ENCODE measurements at regions not wholly inside any gene's neighbourhood (a gene's known extent, or its start where the extent isn't known, plus 50 kb on each side); places are given as distances from the start of the nearest gene placed in this dataset.

DNA sequence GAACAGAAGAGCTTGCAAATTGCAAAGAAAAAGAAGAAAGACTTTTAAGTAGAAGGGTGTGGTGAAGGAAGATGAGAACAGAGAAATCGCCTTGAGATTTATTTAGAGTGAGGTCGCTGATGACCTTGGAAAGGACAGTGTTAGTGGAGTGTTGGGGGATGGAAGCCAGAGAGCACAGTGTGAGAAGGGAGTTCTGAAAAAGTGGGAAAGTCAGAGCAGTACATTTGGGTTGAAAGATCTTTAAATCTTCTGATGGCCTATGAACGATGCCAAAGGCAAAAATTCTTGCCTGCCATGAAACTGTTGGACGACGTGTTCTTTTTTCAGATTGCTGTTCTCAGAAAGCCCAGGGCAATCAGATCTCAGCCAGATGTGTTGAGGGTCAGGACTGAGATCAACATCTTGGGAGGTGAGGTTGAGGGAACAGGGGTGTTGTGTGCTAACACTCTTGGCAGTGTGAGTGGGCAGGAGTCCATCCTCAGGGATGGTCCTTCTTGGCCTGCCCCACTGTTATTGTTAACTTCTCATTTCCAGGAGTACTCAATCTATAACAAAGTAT, 330.1 kb downstream of the MAP2K6 start:
- DNase-seq (ENCODE audit: low spot score) = no peak
- in situ Hi-C loops (cut with HindIII; ENCODE audit: low sequenced_read_pairs) = loop anchor here (25.0 kb wide), 1 partner anchor 418 kb away; the partner anchor contains the start of gene KCNJ2

GRCh38 chr17:69749911-69750310, 325.1 kb upstream of the KCNJ16 start:
- in situ Hi-C loops (cut with HindIII; ENCODE audit: low sequenced_read_pairs) = loop anchor here (25.0 kb wide), 1 partner anchor 412 kb away; the partner anchor contains the start of gene KCNJ2
- DNase-seq (ENCODE audit: low spot score) = no peak

DNA sequence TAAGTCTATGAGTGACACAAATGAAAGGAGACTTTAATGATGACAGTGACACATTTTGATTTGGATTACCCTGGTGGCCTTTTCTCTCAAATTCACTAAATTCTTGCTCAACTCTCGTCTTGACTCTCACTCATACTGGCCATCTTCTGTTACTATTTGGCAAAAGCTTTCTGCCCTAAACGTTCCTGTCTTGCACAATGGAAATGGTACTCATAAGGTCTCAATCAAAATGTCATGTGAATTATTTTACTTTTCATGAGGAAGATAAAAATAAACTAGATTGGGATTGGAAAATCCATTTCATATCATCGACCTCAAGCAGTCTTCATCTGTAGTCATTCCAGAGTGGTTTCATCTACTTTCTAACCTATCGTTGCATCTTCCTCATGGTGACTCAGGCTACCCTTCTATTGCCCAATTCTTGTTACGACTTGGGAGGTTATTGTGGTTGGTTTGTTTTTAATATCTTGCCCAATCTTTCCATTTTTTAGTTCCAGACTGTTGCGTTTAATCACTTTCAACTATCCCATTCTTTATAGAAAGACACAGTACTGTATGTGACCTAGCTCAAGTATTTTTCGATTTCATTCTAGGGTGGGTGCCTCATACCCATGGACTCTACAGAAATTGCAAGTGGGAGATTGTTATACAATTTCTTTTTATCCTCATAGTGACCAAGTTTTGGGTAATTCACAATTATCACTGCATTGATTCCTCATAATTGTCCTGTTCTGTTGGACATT, 317.2 kb upstream of the KCNJ16 start:
- in situ Hi-C loops (cut with HindIII; ENCODE audit: low sequenced_read_pairs) = no loop called here

DNA sequence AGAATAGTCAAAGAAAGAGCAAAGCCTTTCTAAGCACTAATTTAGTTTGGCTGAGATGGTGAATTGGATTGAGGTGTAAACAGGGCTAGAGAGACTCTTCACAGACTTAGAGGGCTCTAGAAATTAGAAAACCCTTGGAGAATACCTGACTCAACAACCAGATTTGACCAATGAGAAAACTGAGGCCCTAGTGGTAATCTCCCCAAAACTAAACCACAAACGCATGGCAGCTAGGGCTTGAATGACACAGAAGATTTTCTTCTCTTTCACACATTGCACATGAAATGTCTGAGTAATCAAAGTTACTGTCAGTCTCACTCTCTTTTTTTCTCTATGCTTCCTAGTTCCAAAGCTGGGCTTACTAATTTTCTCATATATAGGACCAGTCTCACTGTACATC, 314.5 kb upstream of the KCNJ16 start:
- no peak for DNase-seq (ENCODE audit: low spot score)
- in situ Hi-C loops (cut with HindIII; ENCODE audit: low sequenced_read_pairs) = no loop called here

More for the DNA sequence above, 317.2 kb upstream of the KCNJ16 start:
- DNase-seq (ENCODE audit: low spot score) = no peak

DNA sequence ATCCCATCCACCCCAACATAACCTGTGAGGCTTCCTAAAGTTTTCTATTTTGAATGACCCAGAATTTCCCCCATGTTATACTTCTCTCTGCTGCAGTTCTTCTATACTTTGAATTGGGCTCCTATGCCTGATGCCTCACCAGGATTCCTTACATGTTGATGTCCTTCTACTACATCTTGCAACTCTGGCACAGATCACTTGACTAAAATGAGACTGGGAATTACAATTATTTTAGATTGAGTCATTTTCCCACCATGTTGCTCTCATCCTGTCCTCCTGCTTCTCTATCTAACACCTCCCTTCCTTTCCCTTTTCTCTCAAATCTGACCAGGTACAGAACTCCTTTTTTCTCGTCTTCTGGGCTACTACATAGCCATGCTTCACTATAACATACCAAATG, 314.0 kb upstream of the KCNJ16 start:
- in situ Hi-C loops (cut with HindIII; ENCODE audit: low sequenced_read_pairs) = no loop called here
- DNase-seq (ENCODE audit: low spot score) = no peak

GRCh38 chr17:69761767-69762321, 313.2 kb upstream of the KCNJ16 start:
- DNase-seq (ENCODE audit: low spot score) = peak; percentile 49
- in situ Hi-C loops (cut with HindIII; ENCODE audit: low sequenced_read_pairs) = no loop called here

DNA sequence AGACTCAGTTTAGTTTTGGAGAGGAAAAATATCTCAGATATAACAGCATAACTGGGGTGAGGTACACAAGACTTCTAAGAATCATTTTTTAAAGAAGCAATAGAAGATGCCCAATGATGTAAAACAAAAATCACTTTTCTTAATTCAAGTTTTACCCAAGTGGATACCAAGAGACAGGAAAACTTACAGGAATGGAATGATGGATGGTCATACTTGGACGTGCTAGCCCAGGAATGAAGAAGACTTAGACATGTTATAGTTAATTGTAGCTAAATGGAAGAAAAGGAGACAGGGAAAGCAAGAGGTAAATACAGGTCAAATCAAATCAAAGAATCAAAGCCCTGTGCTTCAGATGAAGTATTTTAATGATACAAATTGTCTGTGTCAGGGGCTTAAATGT, 312.7 kb upstream of the KCNJ16 start:
- in situ Hi-C loops (cut with HindIII; ENCODE audit: low sequenced_read_pairs) = no loop called here

GRCh38 chr17:69762766-69763165, 312.3 kb upstream of the KCNJ16 start:
- peak; percentile 29 for DNase-seq (ENCODE audit: low spot score)
- in situ Hi-C loops (cut with HindIII; ENCODE audit: low sequenced_read_pairs) = no loop called here

More for the DNA sequence above, 312.7 kb upstream of the KCNJ16 start:
- DNase-seq (ENCODE audit: low spot score) = peak; percentile 7

DNA sequence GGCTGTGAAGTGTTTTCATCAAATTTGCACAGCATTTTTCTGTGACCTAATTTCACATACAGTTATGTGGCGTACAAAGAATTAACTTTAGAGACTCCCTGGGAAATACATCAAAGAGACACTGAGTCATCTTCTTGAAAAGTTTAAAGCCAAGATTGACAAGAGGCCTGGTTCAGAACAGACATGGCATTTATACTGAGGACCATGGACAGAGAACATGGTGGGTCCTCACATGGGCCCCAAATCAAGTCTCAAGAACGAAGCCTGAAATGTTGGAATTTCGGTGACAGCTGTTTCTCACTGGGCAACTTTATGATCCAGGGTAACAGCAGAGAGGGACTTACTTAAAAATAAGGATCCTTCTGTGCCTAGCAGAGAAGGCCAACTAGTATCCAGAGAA, 311.5 kb upstream of the KCNJ16 start:
- DNase-seq (ENCODE audit: low spot score) = no peak
- in situ Hi-C loops (cut with HindIII; ENCODE audit: low sequenced_read_pairs) = no loop called here

DNA sequence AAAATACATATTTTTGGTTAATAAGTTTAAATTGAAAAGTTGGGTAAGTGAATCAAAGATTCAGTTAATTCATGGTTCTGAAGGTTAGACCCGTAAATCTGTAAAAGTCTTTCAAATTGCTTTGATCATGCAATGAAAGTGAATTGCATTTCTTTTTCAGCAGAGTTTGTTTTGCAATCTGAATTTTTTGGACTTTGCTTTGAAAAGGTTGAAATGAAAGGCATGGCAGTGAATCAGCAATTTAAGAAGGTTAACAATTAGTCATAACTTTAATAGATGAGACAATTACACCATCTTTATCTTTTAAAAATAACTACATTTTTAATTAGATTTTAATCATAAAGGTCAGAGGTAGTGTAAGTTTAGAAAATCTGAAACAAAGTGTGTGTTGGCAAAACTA, 310.9 kb upstream of the KCNJ16 start:
- in situ Hi-C loops (cut with HindIII; ENCODE audit: low sequenced_read_pairs) = no loop called here

GRCh38 chr17:69769050-69769449, 306.0 kb upstream of the KCNJ16 start:
- no peak for DNase-seq (ENCODE audit: low spot score)
- in situ Hi-C loops (cut with HindIII; ENCODE audit: low sequenced_read_pairs) = no loop called here

More for the DNA sequence above, 310.9 kb upstream of the KCNJ16 start:
- DNase-seq (ENCODE audit: low spot score) = no peak

- in situ Hi-C loops (cut with HindIII; ENCODE audit: low sequenced_read_pairs) = no loop called here
- DNase-seq (ENCODE audit: low spot score) = no peak
Observed at GRCh38 chr17:69773081-69773480, 301.9 kb upstream of the KCNJ16 start.

DNA sequence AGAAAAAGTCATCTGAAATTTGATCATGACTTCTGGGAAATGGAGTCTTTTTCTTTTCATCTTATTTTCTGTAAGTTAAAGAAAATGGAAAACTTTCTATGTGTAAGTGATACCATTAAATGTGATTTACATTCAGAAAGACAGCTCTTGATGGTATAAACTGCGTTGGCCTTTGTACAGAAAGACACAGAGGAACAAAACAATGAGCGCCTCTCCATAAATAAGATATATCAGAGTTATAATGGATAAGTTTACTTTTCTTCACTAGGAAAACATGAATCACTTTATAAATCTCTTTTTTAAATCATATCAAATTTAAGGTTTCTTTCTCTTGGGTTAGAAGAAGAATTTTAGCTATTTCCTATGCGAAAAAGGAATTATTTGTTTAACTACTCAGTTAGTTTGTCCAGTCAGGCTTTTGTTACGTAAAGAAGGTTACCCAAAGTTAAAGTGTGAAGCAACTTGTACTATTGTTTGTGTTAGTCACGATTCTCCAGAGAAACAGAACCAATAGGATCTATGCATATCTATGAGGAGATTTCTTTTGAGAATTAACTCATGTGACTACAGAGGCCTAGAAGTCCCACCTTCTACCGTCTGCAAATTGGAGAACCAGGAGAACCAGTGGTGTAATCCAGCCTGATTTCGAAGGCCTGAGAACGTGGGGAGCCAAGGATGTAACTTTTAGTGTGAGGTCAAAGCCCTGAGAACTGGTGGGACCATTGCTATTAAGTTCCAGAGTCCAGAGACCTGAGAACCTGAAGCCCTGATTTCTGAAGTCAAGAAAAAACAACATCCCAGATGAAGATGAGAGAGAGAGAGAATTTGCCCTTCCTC, 295.4 kb upstream of the KCNJ16 start:
- in situ Hi-C loops (cut with HindIII; ENCODE audit: low sequenced_read_pairs) = no loop called here
- no peak for DNase-seq (ENCODE audit: low spot score)

DNA sequence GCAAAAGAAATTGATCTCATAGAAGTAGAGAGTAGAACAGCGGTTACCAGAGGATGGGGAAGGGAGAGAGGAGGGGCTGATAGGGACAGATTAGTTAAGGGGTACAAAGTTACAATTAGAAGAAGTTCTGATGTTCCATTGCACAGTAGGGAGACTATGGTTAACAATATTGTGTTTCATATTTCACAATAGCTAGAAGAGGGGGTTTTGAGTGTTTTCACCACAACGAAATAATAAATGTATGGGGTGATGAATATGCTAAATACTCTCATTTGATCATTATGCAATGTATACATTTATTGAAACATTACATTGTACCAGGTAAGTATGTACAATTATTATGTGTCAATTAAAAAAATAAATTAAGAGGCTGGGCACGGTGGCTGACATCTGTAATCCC, 291.2 kb upstream of the KCNJ16 start:
- in situ Hi-C loops (cut with HindIII; ENCODE audit: low sequenced_read_pairs) = no loop called here

GRCh38 chr17:69788957-69789356, 286.1 kb upstream of the KCNJ16 start:
- in situ Hi-C loops (cut with HindIII; ENCODE audit: low sequenced_read_pairs) = no loop called here
- no peak for DNase-seq (ENCODE audit: low spot score)

More for the DNA sequence above, 291.2 kb upstream of the KCNJ16 start:
- DNase-seq (ENCODE audit: low spot score) = no peak

DNA sequence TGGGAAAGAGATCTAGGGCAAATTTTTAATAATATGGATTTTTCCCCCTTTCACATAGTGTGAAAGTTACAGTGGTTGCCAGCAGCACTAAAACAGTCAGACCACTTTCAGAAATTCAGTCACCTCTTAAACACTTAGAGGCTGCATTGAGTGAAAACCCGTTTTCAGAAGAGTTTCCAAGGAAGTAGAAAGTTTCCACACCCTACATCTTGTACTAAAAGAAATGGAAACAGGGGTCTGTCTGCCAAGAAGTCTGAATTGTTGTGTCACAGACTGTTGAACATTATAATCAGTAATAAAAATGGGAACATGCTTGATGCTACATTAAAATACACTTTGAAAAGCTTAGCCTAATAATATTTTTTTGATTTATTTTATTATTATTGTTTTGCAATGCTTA, 278.9 kb upstream of the KCNJ16 start:
- in situ Hi-C loops (cut with HindIII; ENCODE audit: low sequenced_read_pairs) = no loop called here

DNA sequence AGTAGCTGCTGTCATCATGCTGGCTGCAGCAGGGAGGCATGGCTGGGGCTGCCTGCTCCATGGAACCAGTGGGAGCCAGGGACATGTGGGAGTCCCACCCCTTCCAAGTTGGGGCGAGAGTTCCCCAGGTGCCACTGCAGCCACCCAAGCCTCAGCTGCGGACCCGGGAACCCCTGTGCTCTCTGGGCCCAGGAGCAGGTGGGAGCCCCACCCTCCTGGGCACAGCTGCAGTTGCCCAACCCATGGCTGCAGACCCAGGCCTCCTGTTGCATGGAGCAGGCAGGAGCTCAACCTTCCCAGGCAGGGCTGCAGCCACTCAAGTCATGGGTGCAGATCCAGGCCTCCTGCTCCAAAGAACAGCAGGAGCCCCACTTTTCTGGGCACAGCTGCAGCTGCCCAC, 274.2 kb upstream of the KCNJ16 start:
- DNase-seq (ENCODE audit: low spot score) = no peak
- in situ Hi-C loops (cut with HindIII; ENCODE audit: low sequenced_read_pairs) = no loop called here

More for the DNA sequence above, 278.9 kb upstream of the KCNJ16 start:
- no peak for DNase-seq (ENCODE audit: low spot score)

DNA sequence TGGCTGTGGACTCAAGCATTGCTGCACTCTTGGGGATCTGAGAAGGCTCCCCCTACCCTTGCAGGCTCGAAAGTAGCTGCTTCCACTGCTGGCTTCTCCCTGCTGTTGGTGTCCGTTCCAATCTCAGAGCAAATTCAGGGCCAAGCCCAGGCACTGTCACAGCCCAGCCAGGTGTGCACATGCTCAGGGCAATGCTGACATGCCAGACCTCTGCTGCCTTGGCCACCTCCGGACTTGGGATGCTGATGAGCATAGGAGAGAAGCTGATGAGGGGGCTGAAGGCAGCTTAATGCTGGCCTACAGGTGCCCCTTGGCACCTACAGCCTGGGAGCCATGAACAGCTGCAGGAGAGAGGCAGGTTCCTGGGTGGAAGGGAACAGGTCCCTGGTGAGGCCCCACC, 273.7 kb upstream of the KCNJ16 start:
- in situ Hi-C loops (cut with HindIII; ENCODE audit: low sequenced_read_pairs) = no loop called here
- DNase-seq (ENCODE audit: low spot score) = no peak

GRCh38 chr17:69802045-69802740, 272.8 kb upstream of the KCNJ16 start:
- DNase-seq (ENCODE audit: low spot score) = peak; percentile 49
- in situ Hi-C loops (cut with HindIII; ENCODE audit: low sequenced_read_pairs) = no loop called here
